Endodermal cell (in vitro differentiated cells): ENCODE measurements at regions not wholly inside any gene's neighbourhood (a gene's known extent, or its start where the extent isn't known, plus 50 kb on each side); places are given as distances from the start of the nearest gene placed in this dataset.

Experiments used
- DNase-seq: peaks from one replicate; pipeline ENCODE4 v3.0.0-alpha.2; 2017
- H3K27ac ChIP-seq: 2 replicates; pipeline ENCODE4 v1.5.1; 2013; ENCODE audit warnings: mild to moderate bottlenecking, low read depth, low read length, moderate library complexity
- H3K27me3 ChIP-seq: 2 replicates; pipeline ENCODE4 v1.6.1; 2013; ENCODE audit warnings: mild to moderate bottlenecking, low read length, moderate library complexity; ENCODE audit not compliant: insufficient read depth, control insufficient read depth, poor library complexity, severe bottlenecking
- H3K36me3 ChIP-seq: 2 replicates; pipeline ENCODE4 v1.7.0; 2013; ENCODE audit warnings: mild to moderate bottlenecking, low read length, moderate library complexity; ENCODE audit not compliant: control insufficient read depth, insufficient read depth
- H3K4me1 ChIP-seq: one replicate; pipeline ENCODE4 v1.7.0; 2013; ENCODE audit warnings: low read length; ENCODE audit not compliant: control insufficient read depth, insufficient read depth
- H3K4me3 ChIP-seq: 2 replicates; pipeline ENCODE4 v1.5.1; 2013; ENCODE audit warnings: mild to moderate bottlenecking, low read length, moderate library complexity
- H3K9ac ChIP-seq: 2 replicates; pipeline ENCODE4 v1.6.1; 2013; ENCODE audit warnings: mild to moderate bottlenecking, low read length, moderate library complexity; ENCODE audit not compliant: poor library complexity, severe bottlenecking; ENCODE audit errors: extremely low read depth
- H3K9me3 ChIP-seq: 2 replicates; pipeline ENCODE4 v1.6.1; 2013; ENCODE audit warnings: mild to moderate bottlenecking, low read length, moderate library complexity; ENCODE audit not compliant: control insufficient read depth
- H3K27ac Mint-ChIP-seq: 2 replicates; pipeline ENCODE4 v1.8.0; 2020; ENCODE audit warnings: mixed read lengths
- H3K27me3 Mint-ChIP-seq: 2 replicates; pipeline ENCODE4 v1.8.0; 2021; ENCODE audit warnings: mild to moderate bottlenecking, mixed read lengths; ENCODE audit not compliant: insufficient read depth
- H3K36me3 Mint-ChIP-seq: 2 replicates; pipeline ENCODE4 v1.8.0; 2020; ENCODE audit warnings: low read depth, mixed read lengths
- H3K4me1 Mint-ChIP-seq: 2 replicates; pipeline ENCODE4 v1.8.0; 2020; ENCODE audit warnings: mixed read lengths
- H3K4me3 Mint-ChIP-seq: 2 replicates; pipeline ENCODE4 v1.8.0; 2020; ENCODE audit warnings: mild to moderate bottlenecking, moderate library complexity, mixed read lengths
- H3K9me3 Mint-ChIP-seq: 2 replicates; pipeline ENCODE4 v1.8.0; 2020; ENCODE audit warnings: mild to moderate bottlenecking, mixed read lengths
- CTCF ChIP-seq: fragments of 200-600 bp; sonication (generic); conservative IDR thresholded peaks from 2 replicates; pipeline ENCODE4 v1.5.0; 2021; ENCODE audit warnings: antibody characterized with exemption, mild to moderate bottlenecking
- WGBS, 2 experiments: methylation state at CpG; one replicate each; pipeline versions ENCODE4 v1.1.5 to v1.1.7; 2013; ENCODE audit warnings: missing lambda C conversion rate in 2 of 2, mixed read lengths in 1 of 2; ENCODE audit not compliant: insufficient coverage in 1 of 2, insufficient read length in 1 of 2; 5-methylcytosine and 5-hydroxymethylcytosine counted together

- no peak overlapping the region for H3K27ac ChIP-seq
- 64% methylated on average over 2 of the region's 2 CpGs; no CpG with 5 or more reads in 1 of the 2 experiments for WGBS, 2 experiments
- H3K4me3 Mint-ChIP-seq, result no peak overlapping the region
- DNase-seq, result no peak
- no peak overlapping the region for H3K9ac ChIP-seq
- peaks cover 28% of the 10 kb centered on the region for H3K4me1 Mint-ChIP-seq
- H3K27me3 Mint-ChIP-seq, result no peaks in the 10 kb centered on the region
- no peaks in the 10 kb centered on the region for H3K27me3 ChIP-seq
- peaks cover 4% of the 10 kb centered on the region for H3K9me3 Mint-ChIP-seq
- H3K9me3 ChIP-seq, result peaks cover 2% of the 10 kb centered on the region
- H3K36me3 Mint-ChIP-seq, result no peaks in the 10 kb centered on the region
- peaks cover 15% of the 10 kb centered on the region for H3K4me1 ChIP-seq
- no peak overlapping the region for H3K27ac Mint-ChIP-seq
- H3K4me3 ChIP-seq, result no peak overlapping the region
- TF ChIP-seq CTCF, result no peak
- no peaks in the 10 kb centered on the region for H3K36me3 ChIP-seq
Observed at GRCh38 chr5:159616952-159617351, 286.7 kb upstream of the IL12B start.

GRCh38 chr5:159619826-159620225 is 289.5 kb upstream of the IL12B start:
- TF ChIP-seq CTCF, result no peak
- Histone ChIP-seq H3K4me1 (peaks cover 15% of the 10 kb centered on the region), H3K27ac (no peak overlapping the region), H3K4me3 (no peak overlapping the region), H3K36me3 (no peaks in the 10 kb centered on the region), H3K27me3 (no peaks in the 10 kb centered on the region), H3K9ac (no peak overlapping the region), H3K9me3 (peaks cover 12% of the 10 kb centered on the region)
- H3K9me3 Mint-ChIP-seq, result peaks cover 16% of the 10 kb centered on the region
- H3K4me1 Mint-ChIP-seq, result peaks cover 29% of the 10 kb centered on the region
- 66 to 86% methylated on average over 4 of the region's 4 CpGs for WGBS, 2 experiments
- H3K4me3 Mint-ChIP-seq, result no peak overlapping the region
- DNase-seq, result peak; percentile 58
- H3K27ac Mint-ChIP-seq, result peak overlapping the region; percentile 60
- no peaks in the 10 kb centered on the region for H3K27me3 Mint-ChIP-seq
- H3K36me3 Mint-ChIP-seq, result no peaks in the 10 kb centered on the region

DNA sequence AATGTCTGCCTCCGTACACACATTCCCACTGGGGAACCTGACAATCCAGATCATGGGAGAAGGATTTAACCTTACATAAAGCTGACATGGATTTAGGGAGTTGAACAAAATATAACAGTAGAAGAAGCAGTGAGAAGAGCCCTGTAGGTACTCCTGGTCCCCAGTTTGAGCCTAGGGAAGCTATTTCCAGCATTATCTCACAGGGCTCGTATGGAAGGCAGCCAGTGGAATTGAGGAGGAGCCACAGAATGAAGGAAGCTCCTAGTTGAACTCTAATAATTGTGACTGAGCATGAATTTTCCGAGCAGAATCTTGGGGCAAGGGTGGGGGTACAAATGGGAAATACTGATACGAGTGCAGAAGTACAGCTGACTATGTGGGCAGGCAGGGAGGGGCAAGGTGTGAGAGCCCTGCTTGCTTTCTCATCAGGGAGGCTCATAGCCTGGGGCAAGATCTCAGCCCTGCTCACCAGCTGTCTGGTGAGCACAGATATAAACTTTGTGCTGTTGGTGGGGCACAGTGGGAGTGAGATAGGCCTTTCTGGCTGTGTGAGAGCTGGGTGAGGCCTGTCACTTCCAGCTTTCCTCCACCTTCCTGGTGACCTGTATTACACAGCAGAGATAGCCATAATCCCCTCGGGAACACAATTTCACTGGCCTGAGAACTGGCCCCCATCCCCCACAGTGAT is 290.7 kb upstream of the IL12B start:
- Histone ChIP-seq H3K9me3 (peaks cover 12% of the 10 kb centered on the region), H3K27me3 (no peaks in the 10 kb centered on the region), H3K36me3 (no peaks in the 10 kb centered on the region), H3K4me3 (peak overlapping the region; percentile 34), H3K9ac (peak overlapping the region; percentile 16), H3K27ac (no peak overlapping the region), H3K4me1 (peaks cover 15% of the 10 kb centered on the region)
- Mint-ChIP-seq H3K4me3 (no peak overlapping the region), H3K4me1 (peaks cover 29% of the 10 kb centered on the region), H3K36me3 (no peaks in the 10 kb centered on the region), H3K27ac (peak overlapping the region; percentile 37), H3K9me3 (peaks cover 20% of the 10 kb centered on the region), H3K27me3 (no peaks in the 10 kb centered on the region)
- TF ChIP-seq CTCF, result no peak
- peak; percentile 76 for DNase-seq
- 69 to 79% methylated on average over 5 of the region's 5 CpGs for WGBS, 2 experiments
